ENCODE measurements at regions not wholly inside any gene's neighbourhood (a gene's known extent, or its start where the extent isn't known, plus 50 kb on each side); places are given as distances from the start of the nearest gene placed in this dataset.

DNA sequence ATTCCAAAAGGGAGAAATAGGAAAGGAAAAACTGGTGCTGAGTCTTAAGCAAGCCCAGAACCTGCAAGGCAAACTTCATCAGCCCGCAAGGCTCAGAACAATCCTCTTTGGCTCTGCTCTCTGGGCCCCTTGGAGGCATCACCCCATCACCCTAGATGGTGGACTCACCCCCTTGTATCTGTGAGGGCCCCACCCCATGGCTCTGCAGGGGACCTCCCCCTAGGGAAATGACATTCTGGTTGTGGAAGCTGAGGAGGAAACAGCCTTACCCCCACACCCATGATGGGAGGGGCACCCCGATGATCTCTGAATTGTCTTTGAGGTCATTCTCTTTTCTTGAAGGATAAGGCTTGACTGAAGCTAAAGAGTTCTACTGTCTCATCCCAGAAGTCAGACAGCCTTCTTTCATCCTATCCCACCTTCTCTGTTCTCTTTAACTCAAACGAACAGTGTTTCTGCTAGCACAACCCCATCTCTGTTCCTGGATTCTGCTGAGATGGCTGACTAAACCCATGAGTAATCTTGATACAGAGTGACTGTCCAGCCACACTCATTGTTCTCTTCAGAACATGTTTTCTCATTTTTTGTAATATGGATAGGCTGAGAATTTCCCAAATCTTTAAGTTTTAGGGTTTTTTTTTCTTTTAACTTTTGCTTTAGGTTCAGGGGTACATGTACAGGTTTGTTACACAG is 492.1 kb upstream of the MYT1L start:
- no peak for DNase-seq

- no peak for DNase-seq
Observed at GRCh38 chr2:2822143-2822542, 491.1 kb upstream of the MYT1L start.

GRCh38 chr2:2812648-2813047 is 481.6 kb upstream of the MYT1L start:
- DNase-seq = no peak

- no peak for DNase-seq
Observed at GRCh38 chr2:2812117-2812516, 481.0 kb upstream of the MYT1L start.

DNA sequence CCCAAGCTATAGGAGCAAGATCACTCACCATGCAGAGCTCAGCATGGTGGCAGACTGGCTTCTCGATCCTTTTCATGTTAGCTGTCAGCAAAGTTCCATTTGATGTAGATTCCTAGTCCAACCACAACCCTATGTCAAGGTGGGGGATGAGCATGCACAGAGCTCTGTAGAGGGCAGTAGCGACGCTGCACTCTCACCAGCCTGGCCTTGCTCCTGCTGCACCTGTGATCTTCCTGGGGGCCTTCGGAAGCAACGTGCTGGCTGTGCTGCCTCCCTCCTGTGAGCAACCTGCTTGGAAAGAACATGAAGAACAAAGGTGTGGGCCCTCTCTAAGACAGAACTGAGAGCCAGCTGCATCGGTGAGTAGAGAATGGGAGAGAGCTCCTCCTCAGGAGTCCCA is 479.4 kb upstream of the MYT1L start:
- DNase-seq = no peak

- no peak for DNase-seq
Observed at GRCh38 chr2:2809771-2810170, 478.7 kb upstream of the MYT1L start.

- no peak for DNase-seq
Observed at GRCh38 chr2:2808551-2809058, 477.5 kb upstream of the MYT1L start.

GRCh38 chr2:2806711-2807110 is 475.6 kb upstream of the MYT1L start:
- no peak for DNase-seq

- DNase-seq = no peak
Observed at GRCh38 chr2:2805263-2805662, 474.2 kb upstream of the MYT1L start.

DNA sequence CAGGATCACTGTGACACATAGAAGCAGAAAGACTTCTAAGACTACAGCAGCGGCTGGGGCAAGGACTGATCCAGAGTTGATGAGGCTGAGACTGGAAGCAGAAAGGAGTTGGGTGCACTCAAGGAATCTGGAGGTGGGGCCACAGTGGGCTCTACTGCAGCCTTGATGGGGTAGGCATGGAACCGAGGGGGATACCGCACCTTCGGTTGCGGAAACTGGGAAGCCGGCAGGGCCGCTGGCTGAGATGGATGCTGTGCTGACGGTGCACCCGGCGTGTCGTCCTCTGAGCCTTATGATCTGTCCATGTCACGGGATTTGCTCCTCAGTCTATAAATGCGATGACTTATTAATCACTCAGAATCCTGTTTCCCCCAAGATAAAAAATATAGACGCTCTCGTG is 473.5 kb upstream of the MYT1L start:
- no peak for DNase-seq

GRCh38 chr2:2801458-2801857 is 470.4 kb upstream of the MYT1L start:
- DNase-seq = no peak

DNA sequence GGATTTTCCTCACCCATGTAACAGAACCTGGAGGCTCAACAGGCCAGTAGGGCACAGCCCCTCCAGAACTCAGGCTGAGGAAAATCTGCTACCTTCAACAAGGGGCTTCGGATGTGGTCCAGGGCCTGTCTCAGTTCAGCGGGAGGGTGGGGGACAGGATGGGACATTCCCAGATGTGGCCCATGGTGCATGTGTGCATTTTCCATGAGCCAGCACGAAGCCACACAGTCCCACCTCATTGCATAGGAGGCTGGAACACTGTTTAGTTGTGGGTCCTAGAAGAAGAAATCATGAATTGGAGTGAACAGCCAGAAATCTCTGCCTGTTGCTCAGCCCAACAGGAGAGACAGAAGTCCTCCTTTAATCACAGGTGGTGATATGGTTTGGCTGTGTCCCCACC is 469.6 kb upstream of the MYT1L start:
- no peak for DNase-seq

DNA sequence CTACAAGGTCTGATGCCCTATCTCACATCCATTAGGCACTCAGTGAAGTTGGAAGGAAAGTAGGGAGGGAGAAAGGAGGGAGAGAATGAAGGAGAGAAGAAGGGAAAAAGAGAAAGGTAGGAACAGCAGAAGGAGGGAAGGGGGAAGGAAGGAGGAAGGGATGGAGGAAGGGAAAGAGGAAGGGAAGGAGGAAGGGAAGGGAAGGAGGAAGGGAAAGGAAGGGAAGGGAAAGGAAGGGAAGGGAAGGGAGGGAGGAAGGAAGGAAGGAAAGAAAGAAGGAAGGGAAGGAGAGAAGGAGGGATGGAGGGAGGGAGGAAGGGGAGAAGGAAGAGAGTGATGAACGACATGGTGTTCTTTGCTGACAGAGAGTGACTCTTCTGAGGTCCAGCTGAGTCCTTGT is 468.9 kb upstream of the MYT1L start:
- no peak for DNase-seq

- DNase-seq = no peak
Observed at GRCh38 chr2:2799151-2799697, 468.1 kb upstream of the MYT1L start.

- no peak for DNase-seq
Observed at GRCh38 chr2:2798337-2798736, 467.3 kb upstream of the MYT1L start.

- DNase-seq = no peak
Observed at GRCh38 chr2:2797797-2798196, 466.7 kb upstream of the MYT1L start.

- DNase-seq = no peak
Observed at GRCh38 chr2:2796207-2796606, 465.1 kb upstream of the MYT1L start.

DNA sequence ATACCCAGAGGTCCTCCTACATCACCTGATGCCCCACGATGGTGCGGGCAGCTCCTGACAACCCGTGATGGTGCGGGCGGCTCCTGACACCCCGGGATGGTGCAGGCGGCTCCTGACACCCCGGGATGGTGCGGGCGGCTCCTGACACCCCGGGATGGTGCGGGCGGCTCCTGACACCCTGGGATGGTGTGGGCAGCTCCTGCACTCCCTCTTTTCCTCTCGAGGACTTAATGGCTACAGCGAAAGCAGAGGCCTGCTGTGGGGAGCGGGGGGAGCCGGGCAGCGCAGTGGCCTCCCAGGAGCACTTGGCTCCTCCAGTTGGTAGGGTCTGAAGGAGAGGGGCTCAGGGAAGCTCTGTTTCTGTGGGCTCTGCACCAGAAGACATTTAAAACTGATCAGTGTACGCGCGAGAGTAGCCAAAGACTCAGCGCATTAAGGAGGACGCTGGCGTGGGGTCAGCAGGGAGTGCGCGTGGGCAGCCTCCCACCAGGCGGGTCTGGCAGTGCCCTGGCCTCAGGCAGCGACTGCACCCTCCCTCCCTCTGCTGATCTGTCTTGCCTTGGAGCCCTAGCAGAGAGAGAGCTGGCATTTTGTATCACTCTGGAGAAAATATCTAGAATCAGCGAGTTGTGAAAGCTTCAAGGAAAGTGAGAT is 464.5 kb upstream of the MYT1L start:
- DNase-seq = no peak

- no peak for DNase-seq
Observed at GRCh38 chr2:2793925-2794560, 463.0 kb upstream of the MYT1L start.

- DNase-seq = no peak
Observed at GRCh38 chr2:2793514-2793913, 462.4 kb upstream of the MYT1L start.

DNA sequence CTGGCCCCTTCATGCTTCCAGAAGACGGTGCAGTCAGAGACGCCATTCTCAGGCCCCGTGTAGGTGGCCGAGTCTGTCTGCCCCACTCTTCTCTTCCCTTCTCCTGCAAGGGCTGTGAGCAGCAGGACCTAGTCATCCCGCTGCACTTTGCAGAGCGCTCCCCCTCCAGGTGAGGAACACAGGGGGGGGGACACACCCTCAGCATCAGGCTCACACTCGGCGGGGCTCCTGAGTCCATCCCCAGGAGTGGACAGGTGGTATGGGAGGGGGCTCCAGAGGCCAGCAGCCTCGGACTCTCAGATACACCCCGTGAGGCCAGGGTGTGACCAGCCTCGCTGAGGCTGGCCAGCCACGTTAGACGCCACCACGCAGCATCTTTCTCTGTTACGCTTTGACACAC is 460.5 kb upstream of the MYT1L start:
- DNase-seq = no peak

DNA sequence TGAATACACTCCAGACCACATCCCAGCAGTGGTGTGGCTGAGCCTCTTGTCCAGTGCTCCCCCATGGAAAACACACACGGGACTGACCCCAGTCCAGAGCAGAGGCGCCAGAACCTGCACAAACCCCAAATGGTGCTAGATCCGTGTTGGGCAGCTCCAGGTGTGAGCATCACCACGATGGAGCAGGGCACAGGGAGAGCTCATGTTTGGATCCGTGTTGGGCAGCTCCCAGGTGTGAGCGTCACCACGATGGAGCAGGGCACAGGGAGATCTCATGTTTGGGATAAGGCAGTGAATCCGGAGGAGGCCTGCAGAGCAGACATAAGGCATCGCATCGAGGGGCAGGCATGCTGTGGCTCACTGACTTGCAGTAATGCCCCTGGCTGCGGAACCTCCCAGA is 460.0 kb upstream of the MYT1L start:
- DNase-seq = no peak

- no peak for DNase-seq
Observed at GRCh38 chr2:2788076-2788475, 457.0 kb upstream of the MYT1L start.

DNA sequence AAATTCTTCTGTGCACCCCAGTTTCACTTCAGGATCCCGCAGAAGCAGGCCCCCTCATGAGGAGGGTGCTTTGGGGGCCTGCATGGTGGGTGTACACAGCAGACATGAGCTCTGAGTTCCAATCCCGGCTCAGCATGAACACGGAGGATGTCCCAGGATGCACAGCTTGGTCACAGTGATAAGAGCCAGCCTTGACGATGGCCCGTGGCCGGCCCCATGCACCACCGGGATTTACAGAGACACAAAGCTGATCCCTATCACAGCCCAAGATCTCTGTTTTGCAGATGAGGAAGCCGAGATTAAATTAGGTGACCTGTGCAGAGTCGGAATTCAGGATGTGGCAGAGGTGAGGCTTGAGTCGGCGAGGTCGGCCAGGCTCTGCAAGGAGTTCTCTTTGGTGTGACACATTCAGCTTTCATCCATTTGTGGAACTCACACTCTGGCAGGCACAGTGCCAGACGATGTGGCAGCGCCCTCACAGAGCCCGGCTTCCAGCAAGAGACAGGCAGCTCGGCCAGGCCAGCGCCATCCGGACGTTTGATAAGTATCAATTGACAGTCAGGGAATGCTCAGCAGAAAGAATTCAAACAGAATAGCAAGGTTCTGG is 456.3 kb upstream of the MYT1L start:
- DNase-seq = no peak
